Breast epithelium (tissue), 3 donors: ENCODE measurements at regions not wholly inside any gene's neighbourhood (a gene's known extent, or its start where the extent isn't known, plus 50 kb on each side); places are given as distances from the start of the nearest gene placed in this dataset.

Experiments
- CTCF ChIP-seq, 3 donors: fragments of 450-650 bp; IDR thresholded peaks; one replicate each; pipeline ENCODE4 v1.5.1; 2016 to 2017; ENCODE audit warnings: antibody characterized with exemption in 3 of 3, mild to moderate bottlenecking in 3 of 3, moderate library complexity in 3 of 3
- POLR2AphosphoS5 ChIP-seq, 3 donors: sonication (generic); formaldehyde crosslinking; IDR thresholded peaks; one replicate each; pipeline ENCODE4 v1.6.1; 2017; ENCODE audit warnings: antibody characterized with exemption in 3 of 3

- TF ChIP-seq CTCF (IDR thresholded peaks at IDR 0.05) = no peak
- TF ChIP-seq POLR2AphosphoS5 (IDR thresholded peaks at IDR 0.05) = no peak
These were observed 135.7 kb downstream of the NUP35 start for GRCh38 chr2:183259921-183260320.
